ENCODE measurements at regions not wholly inside any gene's neighbourhood (a gene's known extent, or its start where the extent isn't known, plus 50 kb on each side); places are given as distances from the start of the nearest gene placed in this dataset.
A peak's percentile ranks its signal among the peaks of the same experiment; 100 is the strongest.
"Not testable (repeated sequence)": the region's sequence is repeated elsewhere in the genome, so short reads cannot be mapped to it uniquely, and the experiment has no call there.

GRCh38 chr7:110420788-110421187 is 670.1 kb upstream of the LRRN3 start:
- DNase-seq: no peak

GRCh38 chr7:110421490-110422241 is 669.3 kb upstream of the LRRN3 start:
- DNase-seq: no peak

DNA sequence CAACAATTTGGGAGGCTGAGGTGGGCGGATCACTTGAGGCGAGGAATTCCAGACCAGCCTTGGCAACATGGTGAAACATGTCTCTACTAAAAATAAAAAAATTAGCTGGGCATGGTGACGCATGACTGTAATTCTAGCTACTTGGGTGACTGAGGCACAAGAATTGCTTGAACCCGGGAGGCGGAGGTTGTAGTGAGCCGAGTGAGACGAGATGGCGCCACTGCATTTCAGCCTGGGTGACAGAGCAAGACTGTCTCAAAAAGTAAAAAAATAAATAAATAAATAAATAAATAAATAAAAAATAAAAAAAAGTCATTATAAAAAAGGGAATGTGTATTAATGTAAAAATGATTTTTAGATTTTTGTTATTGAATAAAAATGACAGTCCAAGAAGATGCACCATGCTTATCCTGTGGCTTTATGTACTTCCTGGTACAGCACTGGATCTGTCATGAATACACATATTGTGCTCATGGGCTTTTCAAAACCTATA is 658.8 kb upstream of the LRRN3 start:
- DNase-seq: no peak

- DNase-seq: not testable (repeated sequence)
Observed at GRCh38 chr7:110438926-110439325, 652.0 kb upstream of the LRRN3 start.

- peak; percentile 79 to 85 for DNase-seq
Observed at GRCh38 chr7:110442381-110442837, 648.5 kb upstream of the LRRN3 start.

DNA sequence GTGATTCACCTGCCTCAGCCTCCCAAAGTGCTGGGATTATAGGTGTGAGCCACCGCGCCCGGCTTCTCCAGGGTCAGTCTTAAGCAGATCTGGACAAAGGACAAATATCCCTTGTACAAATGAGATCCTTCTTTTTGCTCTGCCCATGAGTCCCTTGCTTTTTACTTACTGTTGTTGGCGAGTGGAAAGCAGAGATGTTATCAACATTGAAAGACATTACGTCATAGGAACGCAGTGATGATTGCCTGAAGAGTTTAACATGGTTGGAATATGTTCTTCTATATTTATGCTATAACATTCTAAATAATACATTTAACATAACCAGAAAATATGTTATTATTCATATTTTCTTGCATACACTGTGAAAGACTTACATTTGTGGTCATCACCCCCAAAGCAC is 644.3 kb upstream of the LRRN3 start:
- DNase-seq: no peak

DNA sequence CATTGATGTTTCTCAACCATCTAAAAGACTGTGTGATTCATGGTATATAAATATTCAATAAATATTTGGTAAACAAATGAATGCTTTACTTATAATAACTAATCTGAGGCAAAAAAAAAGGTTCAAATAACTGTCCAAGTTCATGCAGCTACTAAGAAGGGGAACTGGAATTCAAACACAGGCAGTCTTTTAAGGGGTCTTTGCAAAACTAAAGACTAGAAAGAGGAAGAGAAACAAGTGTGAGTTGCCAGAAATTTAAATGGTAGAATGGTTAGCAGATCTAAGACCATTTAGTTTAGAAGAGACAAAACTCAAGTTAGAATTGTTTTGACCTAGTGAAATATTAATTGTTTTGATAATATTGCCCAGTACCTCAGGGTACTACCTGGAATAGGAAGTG is 642.0 kb upstream of the LRRN3 start:
- peak in 1 of 2 experiments; percentile 15 for DNase-seq

GRCh38 chr7:110454713-110455112 is 636.2 kb upstream of the LRRN3 start:
- no peak for DNase-seq

DNA sequence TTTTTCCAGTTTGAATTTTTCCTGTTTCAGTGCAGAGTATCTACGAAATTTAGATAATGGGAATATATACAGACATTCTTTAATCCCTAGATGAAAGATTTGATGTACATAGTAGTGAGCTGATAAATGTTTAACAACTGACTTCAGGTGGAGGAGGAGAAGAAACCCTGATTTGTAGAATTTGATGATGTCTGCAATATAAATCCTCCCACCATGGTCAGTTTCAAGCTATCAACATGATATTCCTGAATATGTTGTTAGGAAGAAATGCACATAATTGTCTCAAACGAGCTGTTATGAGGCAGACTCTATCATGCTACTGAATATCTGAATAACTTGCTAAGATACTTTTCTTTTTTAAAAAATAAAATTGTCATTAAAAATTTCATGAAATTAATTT is 629.3 kb upstream of the LRRN3 start:
- no peak for DNase-seq

DNA sequence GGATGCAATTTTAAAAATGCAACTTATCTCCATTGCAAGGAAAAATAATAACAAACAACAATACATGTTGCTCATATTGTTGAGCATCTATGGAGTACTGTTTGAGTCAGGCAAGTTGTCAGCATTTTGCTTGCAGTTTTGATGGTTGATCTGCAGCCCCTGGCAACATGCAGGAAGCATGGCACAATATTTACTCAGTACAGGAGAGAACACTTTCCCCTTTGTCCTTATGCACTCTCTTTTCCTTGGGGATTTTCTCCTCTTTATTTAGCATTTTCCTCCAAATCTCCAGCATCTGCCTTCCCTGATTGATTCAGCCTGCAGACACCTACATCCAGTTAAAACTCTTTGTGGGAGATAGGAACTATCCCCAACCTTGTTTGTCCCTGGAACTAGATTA is 620.5 kb upstream of the LRRN3 start:
- DNase-seq: no peak

DNA sequence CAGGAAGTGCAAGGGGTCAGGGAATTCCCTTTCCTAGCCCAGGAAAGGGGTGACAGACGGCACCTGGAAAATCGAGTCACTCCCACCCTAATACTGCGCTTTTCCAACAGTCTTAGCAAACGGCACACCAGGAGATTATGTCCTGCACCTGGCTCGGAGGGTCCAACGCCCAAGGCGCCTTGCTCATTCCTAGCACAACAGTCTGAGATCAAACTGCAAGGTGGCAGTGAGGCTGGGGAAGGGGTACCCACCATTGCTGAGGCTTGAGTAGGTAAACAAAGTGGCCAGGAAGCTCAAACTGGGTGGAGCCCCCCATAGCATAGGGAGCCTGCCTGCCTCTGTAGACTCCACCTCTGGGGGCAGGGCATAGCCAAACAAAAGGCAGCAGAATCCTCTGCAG is 618.5 kb upstream of the LRRN3 start:
- not testable (repeated sequence) for DNase-seq

- DNase-seq: no peak
Observed at GRCh38 chr7:110480964-110481363, 610.0 kb upstream of the LRRN3 start.

- no peak for DNase-seq
Observed at GRCh38 chr7:110483553-110483952, 607.4 kb upstream of the LRRN3 start.

GRCh38 chr7:110484356-110484755 is 606.6 kb upstream of the LRRN3 start:
- no peak for DNase-seq

GRCh38 chr7:110486549-110486948 is 604.4 kb upstream of the LRRN3 start:
- DNase-seq: no peak

GRCh38 chr7:110502888-110503465 is 588.0 kb upstream of the LRRN3 start:
- peak; percentile 67 to 68 for DNase-seq

DNA sequence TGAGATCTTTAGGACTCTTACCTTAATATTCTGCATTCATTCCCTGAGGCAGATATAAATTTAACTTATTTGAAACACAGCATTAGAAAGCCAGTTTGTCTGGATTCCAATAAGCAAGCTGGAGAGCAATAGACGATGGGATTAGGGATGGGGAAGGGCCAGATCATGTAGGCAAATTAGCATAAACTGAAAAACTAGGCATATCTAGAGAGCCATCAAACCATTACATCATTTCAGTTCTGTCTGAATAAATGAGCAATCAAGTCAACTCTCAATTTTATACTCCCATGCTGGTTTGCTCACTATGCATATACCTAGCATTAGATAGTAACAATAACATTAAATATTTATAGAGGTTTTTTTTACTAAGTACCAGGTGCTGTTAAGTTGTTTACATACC is 583.6 kb upstream of the LRRN3 start:
- DNase-seq: no peak

- no peak for DNase-seq
Observed at GRCh38 chr7:110507832-110508231, 583.1 kb upstream of the LRRN3 start.

DNA sequence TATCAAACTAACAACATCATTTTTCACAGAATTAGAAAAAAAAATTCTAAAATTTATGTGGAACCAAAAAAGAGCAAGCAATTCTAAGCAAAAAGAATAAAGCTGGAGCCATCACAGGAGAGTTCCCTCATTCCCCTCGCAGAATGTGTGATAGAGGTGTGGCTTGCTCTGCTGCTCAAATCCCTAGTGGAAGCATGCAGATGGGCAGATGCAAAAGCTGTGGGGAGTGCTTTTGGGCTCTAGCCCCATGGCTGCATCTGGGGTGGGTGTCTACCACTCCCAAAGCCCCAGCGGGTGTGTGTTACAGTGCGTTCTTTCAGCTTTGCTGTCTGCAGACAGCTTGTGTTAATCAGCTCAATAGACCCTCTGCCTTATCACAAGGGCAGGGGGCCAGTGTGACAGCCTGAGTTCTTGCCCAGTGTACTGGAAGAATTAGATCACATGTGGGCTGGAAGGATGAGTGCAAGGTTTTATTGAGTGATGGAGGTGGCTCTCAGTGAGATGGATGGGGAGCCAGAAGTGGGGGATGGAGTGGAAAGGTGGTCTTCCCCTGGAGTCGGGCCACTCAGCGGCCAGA is 575.9 kb upstream of the LRRN3 start:
- not testable (repeated sequence) for DNase-seq

DNA sequence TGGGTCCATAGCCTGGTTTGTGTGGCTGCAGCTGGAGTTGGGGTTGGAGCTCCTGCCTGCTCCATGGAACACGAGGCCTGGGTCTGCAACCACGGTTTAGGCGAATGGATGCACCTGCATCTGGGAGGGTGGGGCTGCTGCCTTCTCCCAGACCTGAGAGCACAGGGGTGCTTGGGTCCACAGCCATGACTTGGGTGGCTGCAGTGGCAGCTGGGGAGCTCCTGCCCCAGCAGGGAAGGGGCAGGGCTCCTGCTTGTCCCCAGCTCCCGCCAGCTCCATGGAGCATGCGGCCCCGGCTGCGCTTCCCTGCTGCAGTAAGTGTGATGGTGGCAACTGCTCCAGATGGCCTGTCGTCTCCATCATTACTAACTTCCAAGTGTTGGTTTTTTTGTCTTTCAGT is 571.1 kb upstream of the LRRN3 start:
- no peak for DNase-seq

DNA sequence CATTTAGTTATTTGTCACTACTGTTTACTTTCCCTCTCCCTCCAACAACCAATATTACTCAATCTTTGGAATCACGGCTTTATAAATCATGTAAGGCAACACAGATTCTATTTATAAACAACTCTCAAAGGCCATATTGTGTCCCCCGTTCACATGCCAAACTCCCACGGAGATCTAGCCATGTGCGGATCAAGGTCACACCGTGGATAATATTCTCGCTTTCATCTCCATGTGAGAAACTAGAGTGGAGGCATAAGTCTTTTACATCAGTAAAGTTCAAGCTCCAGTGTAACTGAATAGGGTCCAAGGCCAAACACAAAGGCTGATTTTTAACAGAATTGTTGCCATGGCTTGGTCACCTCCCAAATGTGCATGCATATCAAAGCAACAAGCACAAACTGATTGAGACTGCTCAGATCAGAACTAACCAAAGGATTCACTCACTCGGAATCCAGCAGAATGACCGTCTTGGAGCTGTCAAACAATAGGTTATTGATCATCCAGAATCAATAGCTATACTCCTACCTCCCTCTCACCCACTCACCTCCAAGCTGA is 569.5 kb upstream of the LRRN3 start:
- no peak for DNase-seq

DNA sequence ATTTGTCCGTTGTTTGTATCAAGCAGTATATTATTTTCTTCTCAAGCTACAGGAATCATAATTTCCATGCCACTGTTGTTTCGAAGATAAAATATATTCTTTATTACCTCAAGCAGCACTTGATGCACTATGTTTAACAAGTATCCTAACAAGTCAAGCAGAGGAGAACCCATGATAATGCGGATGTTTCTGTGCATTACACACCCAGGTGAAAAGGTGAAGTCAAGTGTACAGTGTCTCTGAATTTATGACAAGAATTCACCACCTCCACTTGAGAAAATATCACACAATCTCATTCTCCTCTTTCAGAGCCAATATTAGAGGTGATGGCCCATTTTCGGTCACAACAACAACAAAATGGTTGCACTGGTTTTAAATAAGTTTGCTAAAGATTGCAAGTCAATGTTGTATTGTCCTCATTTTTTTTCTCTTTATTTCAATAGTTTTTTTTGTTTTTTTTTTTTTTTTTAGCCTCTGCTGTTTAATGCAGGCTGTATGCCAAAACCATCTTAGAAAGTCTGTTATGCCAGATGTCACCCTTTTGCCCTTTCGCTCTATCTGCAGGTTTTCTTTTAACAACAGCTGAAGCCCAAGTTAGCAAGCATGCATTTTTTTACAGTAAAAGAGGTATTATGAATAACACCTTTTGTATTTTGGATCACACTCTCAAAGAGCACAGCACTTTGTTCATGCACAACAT is 568.7 kb upstream of the LRRN3 start:
- no peak for DNase-seq

DNA sequence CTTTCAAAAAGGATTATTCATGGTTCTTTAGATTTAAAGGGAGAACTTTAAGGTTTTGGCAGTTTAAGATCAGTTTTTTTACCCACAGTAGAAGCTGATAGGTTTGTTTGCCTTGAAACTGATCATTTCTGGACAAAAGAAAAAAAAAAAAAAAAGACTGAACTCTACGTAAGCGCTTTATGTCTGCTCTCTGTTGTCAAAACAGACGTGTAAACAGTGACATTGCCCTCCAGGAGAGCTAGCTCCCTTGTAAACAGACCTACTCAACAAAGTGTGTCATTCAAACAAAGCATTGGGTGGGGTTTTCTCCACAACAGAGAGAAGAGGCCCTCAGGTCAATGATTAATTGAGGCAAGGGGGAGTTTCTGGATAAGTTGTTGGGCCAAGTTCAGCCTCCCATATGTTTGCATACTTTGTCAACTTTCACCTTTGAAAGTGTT is 568.1 kb upstream of the LRRN3 start:
- DNase-seq: no peak
